Activated T-cell treated with anti-CD3 and anti-CD28 coated beads for 48 hours (primary cell): ENCODE measurements at regions not wholly inside any gene's neighbourhood (a gene's known extent, or its start where the extent isn't known, plus 50 kb on each side); places are given as distances from the start of the nearest gene placed in this dataset.

Source experiments
- DNase-seq: peaks from one replicate; pipeline ENCODE4 v3.0.0-alpha.2; 2020; ENCODE audit warnings: low read depth

GRCh38 chr2:117071556-117072102 lies 742.9 kb upstream of the DDX18 start:
- no peak for DNase-seq

GRCh38 chr2:117074756-117075155 lies 739.7 kb upstream of the DDX18 start:
- DNase-seq, result no peak

- no peak for DNase-seq
Measured at GRCh38 chr2:117085256-117085655, 729.2 kb upstream of the DDX18 start.

GRCh38 chr2:117085737-117086136 lies 728.8 kb upstream of the DDX18 start:
- DNase-seq, result no peak

GRCh38 chr2:117086174-117086942 lies 728.1 kb upstream of the DDX18 start:
- DNase-seq, result no peak

GRCh38 chr2:117086943-117087250 lies 727.6 kb upstream of the DDX18 start:
- no peak for DNase-seq

GRCh38 chr2:117087535-117088291 lies 726.8 kb upstream of the DDX18 start:
- no peak for DNase-seq

- no peak for DNase-seq
Measured at GRCh38 chr2:117091041-117091837, 723.3 kb upstream of the DDX18 start.

GRCh38 chr2:117101613-117102012 lies 712.9 kb upstream of the DDX18 start:
- DNase-seq, result no peak

GRCh38 chr2:117108741-117109267 lies 705.7 kb upstream of the DDX18 start:
- DNase-seq, result no peak

GRCh38 chr2:117118994-117119393 lies 695.5 kb upstream of the DDX18 start:
- DNase-seq, result no peak

GRCh38 chr2:117123362-117123761 lies 691.1 kb upstream of the DDX18 start:
- no peak for DNase-seq

GRCh38 chr2:117126656-117127055 lies 687.8 kb upstream of the DDX18 start:
- DNase-seq, result no peak

- DNase-seq, result no peak
Measured at GRCh38 chr2:117127680-117128079, 686.8 kb upstream of the DDX18 start.

- no peak for DNase-seq
Measured at GRCh38 chr2:117128461-117128860, 686.0 kb upstream of the DDX18 start.

GRCh38 chr2:117137371-117137770 lies 677.1 kb upstream of the DDX18 start:
- no peak for DNase-seq

GRCh38 chr2:117169036-117169765 lies 645.3 kb upstream of the DDX18 start:
- no peak for DNase-seq

GRCh38 chr2:117170897-117171296 lies 643.6 kb upstream of the DDX18 start:
- no peak for DNase-seq

GRCh38 chr2:117179405-117179804 lies 635.1 kb upstream of the DDX18 start:
- DNase-seq, result no peak

- DNase-seq, result no peak
Measured at GRCh38 chr2:117190856-117191559, 623.5 kb upstream of the DDX18 start.

- DNase-seq, result no peak
Measured at GRCh38 chr2:117195381-117195780, 619.1 kb upstream of the DDX18 start.
